ENCODE measurements at regions not wholly inside any gene's neighbourhood (a gene's known extent, or its start where the extent isn't known, plus 50 kb on each side); places are given as distances from the start of the nearest gene placed in this dataset.

DNA sequence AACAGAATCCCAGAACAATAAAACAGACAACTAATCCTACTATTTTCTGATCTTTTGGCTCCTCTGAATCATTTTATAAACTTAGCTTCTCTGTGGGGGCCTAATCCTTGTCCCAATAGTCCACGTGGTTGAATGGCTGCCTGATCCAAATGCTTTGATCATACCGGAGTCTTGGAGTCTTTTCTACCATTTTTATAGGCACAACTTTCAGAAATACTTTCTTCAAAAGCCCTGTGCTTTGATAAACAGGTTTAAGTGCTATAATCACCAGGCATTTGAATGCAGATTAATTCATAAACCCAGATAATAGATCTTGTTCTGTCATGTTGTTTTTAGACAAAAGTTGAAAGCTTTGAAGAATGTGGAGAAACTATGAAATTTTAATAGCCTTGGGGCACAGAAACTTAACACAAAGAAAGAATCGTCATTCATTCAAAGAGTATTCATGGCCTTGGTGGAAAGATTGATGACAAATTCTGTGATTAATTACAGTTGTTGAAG is 163.7 kb downstream of the AHR start:
- BruUV-seq (replicated peaks), result no TSS peak
- DNase-seq (ENCODE audit: low spot score), result peak; percentile 66
- Histone ChIP-seq H3K4me1 (ENCODE audit: insufficient read depth, low read length, poor library complexity, severe bottlenecking) (peaks cover 45% of the 10 kb centered on the region), H3K9me3 (ENCODE audit: low read depth, low read length, poor library complexity, severe bottlenecking) (no peaks in the 10 kb centered on the region), H3K27me3 (replicated peaks; ENCODE audit: insufficient read depth, low read depth, low read length, poor library complexity) (no peaks in the 10 kb centered on the region), H3K36me3 (ENCODE audit: insufficient read depth, low read length, poor library complexity, severe bottlenecking) (no peaks in the 10 kb centered on the region), H3K4me3 (ENCODE audit: low read depth, low read length, poor library complexity, severe bottlenecking) (no peak overlapping the region), H3K27ac (ENCODE audit: low read depth, low read length, poor library complexity, severe bottlenecking) (no peak overlapping the region)
- intact Hi-C loops (cut with micrococcal nuclease; ENCODE audit: unreplicated experiment), result no loop called here
- CTCF ChIA-PET, result no interaction called here
- POLR2A ChIA-PET (ENCODE audit: low non-redundant PET), result no interaction called here
- TF ChIP-seq, protein P1, sequence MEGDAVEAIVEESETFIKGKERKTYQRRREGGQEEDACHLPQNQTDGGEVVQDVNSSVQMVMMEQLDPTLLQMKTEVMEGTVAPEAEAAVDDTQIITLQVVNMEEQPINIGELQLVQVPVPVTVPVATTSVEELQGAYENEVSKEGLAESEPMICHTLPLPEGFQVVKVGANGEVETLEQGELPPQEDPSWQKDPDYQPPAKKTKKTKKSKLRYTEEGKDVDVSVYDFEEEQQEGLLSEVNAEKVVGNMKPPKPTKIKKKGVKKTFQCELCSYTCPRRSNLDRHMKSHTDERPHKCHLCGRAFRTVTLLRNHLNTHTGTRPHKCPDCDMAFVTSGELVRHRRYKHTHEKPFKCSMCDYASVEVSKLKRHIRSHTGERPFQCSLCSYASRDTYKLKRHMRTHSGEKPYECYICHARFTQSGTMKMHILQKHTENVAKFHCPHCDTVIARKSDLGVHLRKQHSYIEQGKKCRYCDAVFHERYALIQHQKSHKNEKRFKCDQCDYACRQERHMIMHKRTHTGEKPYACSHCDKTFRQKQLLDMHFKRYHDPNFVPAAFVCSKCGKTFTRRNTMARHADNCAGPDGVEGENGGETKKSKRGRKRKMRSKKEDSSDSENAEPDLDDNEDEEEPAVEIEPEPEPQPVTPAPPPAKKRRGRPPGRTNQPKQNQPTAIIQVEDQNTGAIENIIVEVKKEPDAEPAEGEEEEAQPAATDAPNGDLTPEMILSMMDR (conservative IDR thresholded peaks at IDR 0.05; ENCODE audit: low read depth, low read length), result no peak
- no peak for TF ChIP-seq EZH2 (IDR thresholded peaks at IDR 0.05; ENCODE audit: borderline replicate concordance, low read depth, low read length, poor library complexity, severe bottlenecking)

DNA sequence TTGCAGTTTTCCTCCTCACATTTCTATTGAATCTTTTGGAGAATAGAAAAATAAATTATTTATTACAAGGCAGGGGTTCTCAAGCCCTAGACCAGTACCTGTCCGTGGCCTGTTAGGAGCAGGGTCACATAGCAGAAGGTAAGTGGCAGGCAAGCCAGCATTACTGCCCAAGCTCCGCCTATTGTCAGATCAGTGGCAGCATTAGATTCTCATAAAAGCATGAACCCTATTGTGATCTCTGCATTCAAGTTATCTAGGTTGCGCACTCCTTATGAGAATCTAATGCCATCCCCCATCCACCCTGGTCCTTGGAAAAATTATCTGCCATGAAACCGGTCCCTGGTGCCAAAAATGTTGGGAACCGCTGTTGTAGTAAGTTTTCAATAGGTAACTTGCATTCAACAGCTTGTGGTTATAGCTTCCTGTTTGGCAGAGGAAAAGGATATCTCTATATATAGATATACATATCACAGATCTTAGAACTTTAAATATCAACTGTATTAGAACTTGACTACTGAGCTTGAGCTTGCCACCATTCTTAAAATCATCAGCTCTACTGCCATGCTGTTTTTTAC is 165.1 kb downstream of the AHR start:
- no peak for TF ChIP-seq EZH2 (IDR thresholded peaks at IDR 0.05; ENCODE audit: borderline replicate concordance, low read depth, low read length, poor library complexity, severe bottlenecking)
- TF ChIP-seq, protein P1 (conservative IDR thresholded peaks at IDR 0.05; ENCODE audit: low read depth, low read length), result no peak
- CTCF ChIA-PET, result no interaction called here
- H3K4me3 ChIP-seq (ENCODE audit: low read depth, low read length, poor library complexity, severe bottlenecking), result no peak overlapping the region
- peak; percentile 23 for DNase-seq (ENCODE audit: low spot score)
- no peaks in the 10 kb centered on the region for H3K9me3 ChIP-seq (ENCODE audit: low read depth, low read length, poor library complexity, severe bottlenecking)
- peaks cover 45% of the 10 kb centered on the region for H3K4me1 ChIP-seq (ENCODE audit: insufficient read depth, low read length, poor library complexity, severe bottlenecking)
- no peaks in the 10 kb centered on the region for H3K36me3 ChIP-seq (ENCODE audit: insufficient read depth, low read length, poor library complexity, severe bottlenecking)
- POLR2A ChIA-PET (ENCODE audit: low non-redundant PET), result no interaction called here
- BruUV-seq (replicated peaks), result no TSS peak
- no peaks in the 10 kb centered on the region for H3K27me3 ChIP-seq (replicated peaks; ENCODE audit: insufficient read depth, low read depth, low read length, poor library complexity)
- no peak overlapping the region for H3K27ac ChIP-seq (ENCODE audit: low read depth, low read length, poor library complexity, severe bottlenecking)
- intact Hi-C loops (cut with micrococcal nuclease; ENCODE audit: unreplicated experiment), result no loop called here

DNA sequence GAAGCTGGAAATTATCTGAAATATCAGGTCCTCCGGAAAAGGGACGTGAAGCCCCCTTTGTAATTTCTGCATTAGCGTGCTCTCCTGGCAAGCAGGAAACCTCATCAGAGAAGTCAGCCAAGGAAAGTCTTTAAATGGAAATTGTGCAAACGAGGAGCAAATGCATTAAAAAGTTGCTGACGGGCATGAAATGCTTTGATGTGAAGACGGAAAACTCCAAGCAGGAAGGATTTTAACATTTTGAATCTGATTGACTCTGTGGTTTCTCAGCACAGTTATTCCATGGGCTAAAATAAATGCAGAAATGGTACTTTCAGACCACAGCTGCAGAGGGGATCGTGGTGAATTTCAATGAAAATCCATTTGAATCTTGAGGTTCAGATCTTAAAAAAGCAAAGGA is 167.8 kb downstream of the AHR start:
- intact Hi-C loops (cut with micrococcal nuclease; ENCODE audit: unreplicated experiment), result no loop called here
- no TSS peak for BruUV-seq (replicated peaks)
- no peaks in the 10 kb centered on the region for H3K36me3 ChIP-seq (ENCODE audit: insufficient read depth, low read length, poor library complexity, severe bottlenecking)
- peak overlapping the region; percentile 15 for H3K4me3 ChIP-seq (ENCODE audit: low read depth, low read length, poor library complexity, severe bottlenecking)
- H3K9me3 ChIP-seq (ENCODE audit: low read depth, low read length, poor library complexity, severe bottlenecking), result no peaks in the 10 kb centered on the region
- H3K27me3 ChIP-seq (replicated peaks; ENCODE audit: insufficient read depth, low read depth, low read length, poor library complexity), result no peaks in the 10 kb centered on the region
- H3K4me1 ChIP-seq (ENCODE audit: insufficient read depth, low read length, poor library complexity, severe bottlenecking), result peaks cover 45% of the 10 kb centered on the region
- ChIA-PET POLR2A (ENCODE audit: low non-redundant PET) (no interaction called here), CTCF (no interaction called here)
- TF ChIP-seq, protein P1 (conservative IDR thresholded peaks at IDR 0.05; ENCODE audit: low read depth, low read length), result no peak
- TF ChIP-seq EZH2 (IDR thresholded peaks at IDR 0.05; ENCODE audit: borderline replicate concordance, low read depth, low read length, poor library complexity, severe bottlenecking), result no peak
- DNase-seq (ENCODE audit: low spot score), result peak; percentile 78
- peak overlapping the region; percentile 32 for H3K27ac ChIP-seq (ENCODE audit: low read depth, low read length, poor library complexity, severe bottlenecking)
